GM21367 (cell line): ENCODE measurements at regions not wholly inside any gene's neighbourhood (a gene's known extent, or its start where the extent isn't known, plus 50 kb on each side); places are given as distances from the start of the nearest gene placed in this dataset.
"Not testable (repeated sequence)": the region's sequence is repeated elsewhere in the genome, so short reads cannot be mapped to it uniquely, and the experiment has no call there.

Source experiments
- ATAC-seq: cut with Tn5 transposase; IDR thresholded peaks from one replicate; pipeline ENCODE4 v1.9.1; 2021; ENCODE audit not compliant: unreplicated experiment

- ATAC-seq: no peak
These were observed 85.7 kb upstream of the FBXL17 start for GRCh38 chr5:108467563-108467962.

GRCh38 chr5:108461628-108462367 lies 79.9 kb upstream of the FBXL17 start:
- no peak for ATAC-seq

GRCh38 chr5:108459769-108460168 lies 77.9 kb upstream of the FBXL17 start:
- no peak for ATAC-seq

DNA sequence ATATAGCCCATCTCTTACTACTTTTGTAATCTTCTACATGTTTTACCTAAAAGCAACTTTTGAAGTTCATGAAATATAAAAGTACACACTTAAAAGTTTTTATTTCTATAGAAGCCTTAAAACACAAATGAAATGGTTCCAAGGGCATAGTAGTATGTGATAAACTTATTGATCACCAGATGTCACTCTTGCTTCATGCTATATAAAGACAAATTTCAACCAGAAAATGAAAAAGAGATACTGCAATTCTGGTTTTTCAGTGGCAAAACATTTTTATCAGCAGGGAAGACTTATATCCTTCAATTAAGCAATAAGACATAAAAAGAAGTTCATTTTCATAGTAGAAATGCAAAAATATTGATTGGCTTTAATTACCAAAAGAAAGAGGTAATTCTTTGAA lies 69.4 kb upstream of the FBXL17 start:
- ATAC-seq: no peak

DNA sequence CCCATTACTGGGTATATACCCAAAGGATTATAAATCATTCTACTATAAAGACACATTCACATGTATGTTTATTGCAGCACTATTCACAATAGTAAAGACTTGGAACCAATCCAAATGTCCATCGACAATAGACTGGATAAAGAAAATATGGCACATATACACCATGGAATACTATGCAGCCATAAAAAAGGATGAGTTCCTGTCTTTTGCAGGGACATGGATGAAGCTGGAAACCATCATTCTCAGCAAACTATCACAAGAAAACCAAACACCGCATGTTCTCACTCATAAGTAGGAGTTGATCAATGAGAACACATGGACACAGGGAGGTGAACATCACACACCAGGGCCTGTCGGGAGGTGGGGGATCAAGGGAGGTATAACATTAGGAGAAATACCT lies 62.2 kb upstream of the FBXL17 start:
- not testable (repeated sequence) for ATAC-seq

DNA sequence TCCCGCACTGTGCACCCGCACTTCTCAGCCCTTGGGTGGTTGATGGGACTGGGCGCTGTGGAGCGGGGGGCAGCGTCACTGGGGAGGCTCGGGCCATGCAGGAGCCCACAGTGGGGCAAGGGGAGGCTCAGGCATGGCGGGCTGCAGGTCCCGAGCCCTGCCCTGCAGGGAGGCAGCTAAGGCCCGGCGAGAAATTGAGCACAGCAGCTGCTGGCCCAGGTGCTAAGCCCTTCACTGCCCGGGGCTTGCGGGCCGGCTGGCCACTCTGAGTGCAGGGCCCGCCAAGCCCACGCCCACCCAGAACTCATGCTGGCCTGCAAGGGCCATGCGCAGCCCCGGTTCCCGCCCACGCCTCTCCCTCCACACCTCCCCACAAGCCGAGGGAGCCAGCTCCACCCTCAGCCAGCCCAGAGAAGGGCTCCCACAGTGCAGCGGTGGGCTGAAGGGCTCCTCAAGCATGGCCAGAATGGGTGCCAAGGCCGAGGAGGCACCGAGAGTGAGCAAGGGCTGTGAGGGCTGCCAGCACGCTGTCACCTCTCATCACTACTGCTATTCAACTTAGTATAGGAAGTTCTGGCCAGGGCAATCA lies 60.3 kb upstream of the FBXL17 start:
- ATAC-seq: not testable (repeated sequence)

DNA sequence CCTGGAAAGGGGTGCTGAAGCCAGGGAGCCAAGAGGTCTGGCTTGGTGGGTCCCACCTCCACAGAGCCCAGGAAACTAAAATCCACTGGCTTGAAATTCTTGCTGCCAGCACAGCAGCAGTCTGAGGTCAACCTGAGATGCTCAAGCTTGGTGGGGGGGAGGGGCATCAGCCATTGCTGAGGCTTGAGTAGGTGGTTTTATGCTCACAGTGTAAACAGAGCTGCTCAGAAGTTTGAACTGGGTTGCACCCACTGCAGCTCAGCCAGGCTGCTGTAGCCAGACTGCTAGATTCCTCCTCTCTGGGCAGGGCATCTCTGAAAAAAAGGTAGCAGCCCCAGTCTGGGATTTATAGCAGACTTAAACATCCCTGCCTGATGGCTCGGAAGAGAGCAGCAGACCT lies 55.5 kb upstream of the FBXL17 start:
- ATAC-seq: no peak

DNA sequence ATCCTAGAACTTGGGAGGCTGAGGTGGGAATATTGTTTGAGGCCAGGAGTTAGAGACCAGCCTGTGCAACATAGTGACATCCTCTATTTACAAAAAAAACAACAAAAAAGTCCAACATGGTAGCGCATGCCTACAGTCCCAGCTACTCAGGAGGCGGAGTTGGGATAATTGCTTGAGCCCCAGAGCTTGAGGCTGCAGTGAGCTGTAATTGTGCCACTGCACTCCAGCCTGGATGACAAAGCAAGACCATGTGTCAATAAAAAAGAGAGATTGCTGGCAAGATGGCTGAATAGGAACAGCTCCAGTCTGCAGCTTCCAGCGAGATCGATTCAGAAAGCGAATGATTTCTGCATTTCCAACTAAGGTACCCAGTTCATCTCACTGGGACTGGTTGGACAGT lies 54.8 kb upstream of the FBXL17 start:
- no peak for ATAC-seq

- no peak for ATAC-seq
These were observed 51.7 kb upstream of the FBXL17 start for GRCh38 chr5:108433600-108433999.

- no peak for ATAC-seq
These were observed 50.1 kb upstream of the FBXL17 start for GRCh38 chr5:108432024-108432423.
